ENCODE measurements at regions not wholly inside any gene's neighbourhood (a gene's known extent, or its start where the extent isn't known, plus 50 kb on each side); places are given as distances from the start of the nearest gene placed in this dataset.

GRCh38 chr17:15891318-15891717 lies 53.6 kb upstream of the ADORA2B start:
- Mint-ChIP-seq H3K4me1 (ENCODE audit: low read depth) (no peaks in the 10 kb centered on the region), H3K9me3 (peaks cover 3% of the 10 kb centered on the region; the same call in 1 of the 2 replicates), H3K36me3 (ENCODE audit: low read depth) (no peaks in the 10 kb centered on the region), H3K27ac (no peak overlapping the region), H3K27me3 (ENCODE audit: insufficient read depth) (peaks cover 25% of the 10 kb centered on the region), H3K4me3 (no peak overlapping the region)
- DNase-seq, result no peak
- TF ChIP-seq CTCF (IDR thresholded peaks at IDR 0.05), result no peak

DNA sequence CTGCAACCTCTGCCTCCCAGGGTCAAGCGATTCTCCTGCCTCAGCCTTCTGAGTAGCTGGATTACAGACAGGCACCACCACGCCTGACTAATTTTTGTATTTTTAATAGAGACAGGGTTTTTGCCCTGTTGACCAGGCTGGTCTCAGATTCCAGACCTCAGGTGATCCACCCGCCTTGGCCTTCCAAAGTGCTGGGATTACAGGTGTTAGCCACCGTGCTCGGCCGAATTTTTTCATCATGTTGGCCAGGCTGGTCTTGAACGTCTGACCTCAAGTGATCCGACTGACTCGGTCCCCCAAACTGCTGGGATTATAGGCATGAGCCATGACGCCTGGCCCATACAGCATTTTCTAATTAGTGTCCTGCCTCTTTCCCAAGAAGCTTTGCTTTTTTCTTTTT lies 52.7 kb upstream of the ADORA2B start:
- H3K27ac Mint-ChIP-seq, result no peak overlapping the region
- H3K27me3 Mint-ChIP-seq (ENCODE audit: insufficient read depth), result peaks cover 30% of the 10 kb centered on the region

DNA sequence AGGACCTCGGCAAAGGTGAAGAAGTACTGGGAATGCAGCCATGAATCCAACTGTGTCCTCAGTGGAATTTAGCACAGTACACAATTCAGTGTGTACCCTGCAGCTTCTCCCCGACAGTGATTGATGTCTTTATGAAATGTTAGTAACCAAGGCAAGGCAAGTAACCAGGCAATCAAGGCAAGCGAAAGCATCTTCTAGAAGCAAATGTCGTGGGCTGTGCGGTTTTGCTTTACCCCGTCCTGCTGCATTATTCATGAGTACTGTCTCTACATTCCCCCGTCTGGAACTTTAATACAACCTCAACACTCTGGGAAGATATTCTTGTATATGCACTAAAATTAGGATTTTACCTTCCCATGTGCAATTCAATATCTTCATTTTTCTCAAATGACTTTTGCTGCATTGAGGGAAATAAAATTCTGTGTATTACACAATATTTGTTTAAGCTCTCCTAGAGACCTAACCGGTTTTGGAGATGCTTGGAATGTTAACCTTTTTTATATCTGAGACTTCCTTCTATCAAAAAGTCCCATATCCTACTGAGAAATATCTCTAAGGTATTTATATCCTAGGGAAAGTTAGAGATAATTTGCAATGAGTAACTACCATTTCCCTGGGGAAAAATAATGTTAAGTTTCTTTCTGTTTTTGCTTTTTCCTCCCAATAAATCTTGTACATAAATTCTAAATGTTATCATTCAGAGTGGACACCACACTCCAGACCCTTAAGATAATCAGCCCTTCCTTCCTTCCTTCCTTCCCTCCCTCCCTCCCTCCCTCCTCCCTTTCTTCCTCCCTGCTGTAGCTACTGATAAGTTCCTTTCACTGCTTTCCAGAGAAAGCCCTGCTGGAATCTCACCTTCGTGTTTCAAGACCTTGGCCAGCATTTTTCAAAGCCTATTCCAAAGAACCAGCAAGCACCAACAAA lies 51.9 kb upstream of the ADORA2B start:
- Mint-ChIP-seq H3K9me3 (peaks cover 4% of the 10 kb centered on the region; the same call in 1 of the 2 replicates), H3K27ac (no peak overlapping the region), H3K4me3 (no peak overlapping the region), H3K27me3 (ENCODE audit: insufficient read depth) (peaks cover 29% of the 10 kb centered on the region), H3K36me3 (ENCODE audit: low read depth) (no peaks in the 10 kb centered on the region), H3K4me1 (ENCODE audit: low read depth) (no peaks in the 10 kb centered on the region)
- DNase-seq, result no peak
- no peak for TF ChIP-seq CTCF (IDR thresholded peaks at IDR 0.05)

More for the DNA sequence above, 52.7 kb upstream of the ADORA2B start:
- TF ChIP-seq CTCF (IDR thresholded peaks at IDR 0.05), result no peak
- no peak for DNase-seq
- Mint-ChIP-seq H3K36me3 (ENCODE audit: low read depth) (no peaks in the 10 kb centered on the region), H3K4me1 (ENCODE audit: low read depth) (no peaks in the 10 kb centered on the region), H3K4me3 (no peak overlapping the region), H3K9me3 (peaks cover 4% of the 10 kb centered on the region; the same call in 1 of the 2 replicates)

DNA sequence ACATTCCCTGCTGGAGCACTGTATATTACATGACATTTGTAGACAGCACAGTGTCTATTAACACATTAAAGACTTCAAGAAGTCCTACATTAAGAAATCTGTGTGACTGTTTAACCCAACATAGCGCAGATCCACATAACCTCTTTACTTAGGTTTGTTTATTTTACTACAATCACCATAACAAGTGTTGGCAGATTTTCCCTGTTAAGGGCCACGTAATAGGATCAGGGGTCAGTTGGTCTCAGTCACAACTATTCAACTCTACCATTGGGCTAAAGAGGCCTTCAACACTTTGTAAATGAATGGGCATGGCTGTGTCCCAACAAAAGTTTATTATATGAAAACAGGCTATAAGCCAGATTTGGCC lies 51.3 kb upstream of the ADORA2B start:
- H3K36me3 Mint-ChIP-seq (ENCODE audit: low read depth), result no peaks in the 10 kb centered on the region
- no peak for TF ChIP-seq CTCF (IDR thresholded peaks at IDR 0.05)
- no peaks in the 10 kb centered on the region for H3K4me1 Mint-ChIP-seq (ENCODE audit: low read depth)
- peaks cover 4% of the 10 kb centered on the region; the same call in 1 of the 2 replicates for H3K9me3 Mint-ChIP-seq
- no peak overlapping the region for H3K4me3 Mint-ChIP-seq
- no peak for DNase-seq
- no peak overlapping the region for H3K27ac Mint-ChIP-seq
- H3K27me3 Mint-ChIP-seq (ENCODE audit: insufficient read depth), result peaks cover 30% of the 10 kb centered on the region

- Mint-ChIP-seq H3K27me3 (ENCODE audit: insufficient read depth) (peaks cover 30% of the 10 kb centered on the region), H3K36me3 (ENCODE audit: low read depth) (no peaks in the 10 kb centered on the region), H3K9me3 (peaks cover 4% of the 10 kb centered on the region; the same call in 1 of the 2 replicates), H3K4me3 (no peak overlapping the region), H3K4me1 (ENCODE audit: low read depth) (no peaks in the 10 kb centered on the region), H3K27ac (no peak overlapping the region)
- no peak for DNase-seq
- TF ChIP-seq CTCF (IDR thresholded peaks at IDR 0.05), result no peak
These were observed 50.7 kb upstream of the ADORA2B start for GRCh38 chr17:15894258-15894657.
